IPS-NIHi7 (cell line): ENCODE measurements at regions not wholly inside any gene's neighbourhood (a gene's known extent, or its start where the extent isn't known, plus 50 kb on each side); places are given as distances from the start of the nearest gene placed in this dataset.
"Not testable (repeated sequence)": the region's sequence is repeated elsewhere in the genome, so short reads cannot be mapped to it uniquely, and the experiment has no call there.

Experiments
- DNase-seq: peaks from one replicate; pipeline ENCODE4 v3.0.0; 2012; ENCODE audit warnings: mixed read lengths; ENCODE audit errors: extremely low spot score

- no peak for DNase-seq
Observed at GRCh38 chr6:135555550-135555949, 58.0 kb upstream of the AHI1 start.

- DNase-seq: no peak
Observed at GRCh38 chr6:135557582-135557981, 60.0 kb upstream of the AHI1 start.

GRCh38 chr6:135565605-135566004 is 68.1 kb upstream of the AHI1 start:
- not testable (repeated sequence) for DNase-seq

GRCh38 chr6:135566311-135567068 is 69.0 kb upstream of the AHI1 start:
- DNase-seq: no peak

- DNase-seq: no peak
Observed at GRCh38 chr6:135567375-135568083, 70.0 kb upstream of the AHI1 start.

GRCh38 chr6:135568379-135568778 is 70.8 kb upstream of the AHI1 start:
- no peak for DNase-seq

- no peak for DNase-seq
Observed at GRCh38 chr6:135572051-135572450, 74.5 kb upstream of the AHI1 start.

GRCh38 chr6:135575629-135576028 is 78.1 kb upstream of the AHI1 start:
- DNase-seq: no peak

- DNase-seq: no peak
Observed at GRCh38 chr6:135576055-135576454, 78.5 kb upstream of the AHI1 start.

- no peak for DNase-seq
Observed at GRCh38 chr6:135577059-135577538, 79.6 kb upstream of the AHI1 start.

GRCh38 chr6:135578976-135579375 is 81.4 kb upstream of the AHI1 start:
- no peak for DNase-seq

- DNase-seq: peak; percentile 20
Observed at GRCh38 chr6:135581211-135581610, 83.7 kb upstream of the AHI1 start.

GRCh38 chr6:135583256-135583761 is 85.8 kb upstream of the AHI1 start:
- no peak for DNase-seq

GRCh38 chr6:135586388-135586787 is 88.8 kb upstream of the AHI1 start:
- no peak for DNase-seq

- DNase-seq: no peak
Observed at GRCh38 chr6:135586844-135587243, 89.3 kb upstream of the AHI1 start.

GRCh38 chr6:135592276-135592675 is 94.7 kb upstream of the AHI1 start:
- DNase-seq: no peak

GRCh38 chr6:135594000-135594399 is 96.5 kb upstream of the AHI1 start:
- DNase-seq: no peak

- no peak for DNase-seq
Observed at GRCh38 chr6:135600086-135600702, 102.7 kb upstream of the AHI1 start.

GRCh38 chr6:135600931-135601330 is 103.4 kb upstream of the AHI1 start:
- DNase-seq: no peak

GRCh38 chr6:135601857-135602256 is 104.3 kb upstream of the AHI1 start:
- no peak for DNase-seq

- no peak for DNase-seq
Observed at GRCh38 chr6:135603249-135603648, 105.7 kb upstream of the AHI1 start.

GRCh38 chr6:135604035-135604860 is 106.7 kb upstream of the AHI1 start:
- no peak for DNase-seq
